Tibial nerve (tissue), 3 donors: ENCODE measurements at regions not wholly inside any gene's neighbourhood (a gene's known extent, or its start where the extent isn't known, plus 50 kb on each side); places are given as distances from the start of the nearest gene placed in this dataset.

Experiments
- CTCF ChIP-seq, 5 experiments: fragments of 200-600 bp in 3 of 5; fragments of 450-650 bp in 2 of 5; sonication (generic) in 3 of 5; IDR thresholded peaks; one replicate each; pipeline ENCODE4 v1.5.1; 2016 to 2019; ENCODE audit warnings: antibody characterized with exemption in 5 of 5, mild to moderate bottlenecking in 3 of 5, moderate library complexity in 2 of 5
- POLR2A ChIP-seq, 2 donors: fragments of 450-650 bp; IDR thresholded peaks; one replicate each; pipeline ENCODE4 v1.6.1; 2017; ENCODE audit warnings: antibody characterized with exemption in 2 of 2, mild to moderate bottlenecking in 2 of 2, moderate library complexity in 2 of 2

GRCh38 chr13:77383097-77383496 lies 56.2 kb upstream of the MYCBP2 start:
- no peak for TF ChIP-seq CTCF (IDR thresholded peaks at IDR 0.05)
- TF ChIP-seq POLR2A (IDR thresholded peaks at IDR 0.05): no peak
